Vagina (tissue), 2 donors: ENCODE measurements at regions not wholly inside any gene's neighbourhood (a gene's known extent, or its start where the extent isn't known, plus 50 kb on each side); places are given as distances from the start of the nearest gene placed in this dataset.
A peak's percentile ranks its signal among the peaks of the same experiment; 100 is the strongest.

Experiments used
- DNase-seq, 2 donors: peaks; one replicate each; pipeline ENCODE4 v3.0.0-alpha.2; 2017; ENCODE audit errors: extremely low spot score in 2 of 2
- H3K27ac ChIP-seq: fragments of 200-600 bp; sonication (generic); one replicate; pipeline ENCODE4 v1.5.1; 2019
- H3K27me3 ChIP-seq: fragments of 200-600 bp; sonication (generic); one replicate; pipeline ENCODE4 v1.5.1; 2019
- H3K36me3 ChIP-seq, 2 donors: fragments of 200-600 bp; sonication (generic); one replicate each; pipeline ENCODE4 v1.5.1; 2017 to 2019
- H3K4me1 ChIP-seq: fragments of 200-600 bp; sonication (generic); one replicate; pipeline ENCODE4 v1.5.1; 2019
- H3K4me3 ChIP-seq, 2 donors: fragments of 200-600 bp; sonication (generic); 1 replicate in 1 of 2; 2 replicates in 1 of 2; pipeline ENCODE4 v1.5.1; 2016 to 2019
- H3K9me3 ChIP-seq: fragments of 200-600 bp; sonication (generic); one replicate; pipeline ENCODE4 v1.5.1; 2019
- CTCF ChIP-seq, 3 experiments: fragments of 450-650 bp in 2 of 3; fragments of 200-600 bp in 1 of 3; sonication (generic) in 1 of 3; IDR thresholded peaks; one replicate each; pipeline ENCODE4 v1.5.1; 2017 to 2019; ENCODE audit warnings: antibody characterized with exemption in 3 of 3, mild to moderate bottlenecking in 2 of 3, moderate library complexity in 2 of 3
- POLR2A ChIP-seq, 2 donors: fragments of 450-650 bp; IDR thresholded peaks; one replicate each; pipeline ENCODE4 v1.6.1; 2017; ENCODE audit warnings: antibody characterized with exemption in 2 of 2, mild to moderate bottlenecking in 2 of 2, moderate library complexity in 2 of 2
- POLR2AphosphoS5 ChIP-seq, 2 donors: sonication (generic); formaldehyde crosslinking; IDR thresholded peaks; one replicate each; pipeline ENCODE4 v1.9.0; 2017; ENCODE audit warnings: antibody characterized with exemption in 2 of 2, mild to moderate bottlenecking in 2 of 2, low read depth in 1 of 2; ENCODE audit not compliant: insufficient read depth in 1 of 2
- intact Hi-C: fragments of 100-400 bp; cut with DNase I; formaldehyde crosslinking; loops from one replicate; pipeline ENCODE4 v1.15.1; 2023

- Histone ChIP-seq H3K4me1 (no peaks in the 10 kb centered on the region), H3K9me3 (no peaks in the 10 kb centered on the region), H3K4me3 (no peak overlapping the region), H3K36me3 (no peaks in the 10 kb centered on the region), H3K27me3 (no peaks in the 10 kb centered on the region), H3K27ac (no peak overlapping the region)
- no peak for DNase-seq
- intact Hi-C loops: no loop called here
- TF ChIP-seq POLR2A (IDR thresholded peaks at IDR 0.05) (no peak), POLR2AphosphoS5 (IDR thresholded peaks at IDR 0.05; ENCODE audit: insufficient read depth in 1 of 2, low read depth in 1 of 2) (no peak), CTCF (IDR thresholded peaks at IDR 0.05) (no peak)
Observed at GRCh38 chr6:8225113-8225512, 122.8 kb upstream of the EEF1E1 start.

DNA sequence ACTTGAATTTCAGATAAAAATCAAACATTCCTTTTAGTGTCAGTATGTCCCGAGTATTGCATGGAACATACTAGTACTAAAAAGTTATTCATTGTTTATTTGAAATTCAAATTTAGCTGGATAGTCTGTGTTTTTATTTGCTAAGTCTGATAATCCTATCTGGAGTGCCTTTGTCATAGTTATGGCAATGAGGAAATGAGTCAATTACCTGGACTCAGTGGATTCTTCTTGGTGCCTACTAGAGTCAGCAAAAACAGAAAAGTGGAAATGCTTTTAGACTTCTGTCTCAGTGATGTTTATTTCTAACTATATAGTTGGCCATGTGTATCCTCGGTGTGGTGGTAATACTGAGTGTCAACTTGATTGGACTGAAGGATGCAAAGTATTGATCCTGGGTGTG lies 121.3 kb upstream of the EEF1E1 start:
- Histone ChIP-seq H3K9me3 (no peaks in the 10 kb centered on the region), H3K4me3 (no peak overlapping the region), H3K27me3 (no peaks in the 10 kb centered on the region), H3K4me1 (no peaks in the 10 kb centered on the region), H3K36me3 (no peaks in the 10 kb centered on the region), H3K27ac (no peak overlapping the region)
- intact Hi-C loops: no loop called here
- TF ChIP-seq POLR2AphosphoS5 (IDR thresholded peaks at IDR 0.05; ENCODE audit: insufficient read depth in 1 of 2, low read depth in 1 of 2) (no peak), CTCF (IDR thresholded peaks at IDR 0.05) (no peak), POLR2A (IDR thresholded peaks at IDR 0.05) (no peak)
- no peak for DNase-seq

- Histone ChIP-seq H3K4me1 (no peaks in the 10 kb centered on the region), H3K4me3 (no peak overlapping the region), H3K27me3 (no peaks in the 10 kb centered on the region), H3K27ac (no peak overlapping the region), H3K36me3 (no peaks in the 10 kb centered on the region), H3K9me3 (no peaks in the 10 kb centered on the region)
- DNase-seq: no peak
- TF ChIP-seq POLR2A (IDR thresholded peaks at IDR 0.05): no peak
- peak in 2 of 3 experiments; percentile 51 to 75 for TF ChIP-seq CTCF (IDR thresholded peaks at IDR 0.05)
- TF ChIP-seq POLR2AphosphoS5 (IDR thresholded peaks at IDR 0.05; ENCODE audit: insufficient read depth in 1 of 2, low read depth in 1 of 2): no peak
- intact Hi-C loops: no loop called here
Observed at GRCh38 chr6:8219352-8219943, 117.1 kb upstream of the EEF1E1 start.

GRCh38 chr6:8218861-8219260 lies 116.5 kb upstream of the EEF1E1 start:
- Histone ChIP-seq H3K4me1 (no peaks in the 10 kb centered on the region), H3K4me3 (no peak overlapping the region), H3K27ac (no peak overlapping the region), H3K36me3 (no peaks in the 10 kb centered on the region), H3K27me3 (no peaks in the 10 kb centered on the region), H3K9me3 (no peaks in the 10 kb centered on the region)
- intact Hi-C loops: no loop called here
- TF ChIP-seq POLR2A (IDR thresholded peaks at IDR 0.05) (no peak), POLR2AphosphoS5 (IDR thresholded peaks at IDR 0.05; ENCODE audit: insufficient read depth in 1 of 2, low read depth in 1 of 2) (no peak), CTCF (IDR thresholded peaks at IDR 0.05) (no peak)
- DNase-seq: no peak

DNA sequence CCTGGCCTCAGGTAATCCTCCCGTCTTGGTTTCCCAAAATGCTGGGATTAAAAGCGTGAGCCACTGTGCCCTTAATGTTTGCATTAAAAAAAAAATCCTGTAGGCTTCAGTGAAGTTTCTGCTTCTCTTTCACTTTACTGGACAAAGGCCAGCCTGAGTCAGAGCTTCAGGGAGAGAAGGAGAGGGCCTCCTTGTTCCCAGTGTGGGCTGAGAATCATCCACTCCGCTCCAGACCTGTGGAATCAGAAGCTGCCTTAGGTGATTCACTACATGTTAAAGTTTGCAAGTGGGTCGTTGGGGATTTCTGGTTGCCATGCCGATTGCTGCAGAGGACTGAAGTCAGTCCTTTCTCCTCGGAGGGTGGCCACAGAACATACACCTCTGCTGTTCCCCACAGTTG lies 113.3 kb upstream of the EEF1E1 start:
- no peaks in the 10 kb centered on the region for H3K36me3 ChIP-seq

More for the DNA sequence above, 113.3 kb upstream of the EEF1E1 start:
- no peaks in the 10 kb centered on the region for H3K27me3 ChIP-seq
- no peak for TF ChIP-seq POLR2A (IDR thresholded peaks at IDR 0.05)
- TF ChIP-seq CTCF (IDR thresholded peaks at IDR 0.05): no peak
- no peak for TF ChIP-seq POLR2AphosphoS5 (IDR thresholded peaks at IDR 0.05; ENCODE audit: insufficient read depth in 1 of 2, low read depth in 1 of 2)
- H3K4me1 ChIP-seq: no peaks in the 10 kb centered on the region
- no peak overlapping the region for H3K27ac ChIP-seq
- no peak overlapping the region for H3K4me3 ChIP-seq
- H3K9me3 ChIP-seq: no peaks in the 10 kb centered on the region
- no peak for DNase-seq
- intact Hi-C loops: no loop called here
